Right kidney (tissue), 1 donor: ENCODE measurements at regions not wholly inside any gene's neighbourhood (a gene's known extent, or its start where the extent isn't known, plus 50 kb on each side); places are given as distances from the start of the nearest gene placed in this dataset.

Source experiments
- DNase-seq: peaks from one replicate; pipeline ENCODE4 v3.0.0-alpha.2; 2016

GRCh38 chr6:15716889-15717288 lies 54.1 kb upstream of the DTNBP1 start:
- DNase-seq = no peak

GRCh38 chr6:15715851-15716250 lies 53.0 kb upstream of the DTNBP1 start:
- DNase-seq = no peak

- DNase-seq = no peak
Observed at GRCh38 chr6:15715060-15715459, 52.2 kb upstream of the DTNBP1 start.

- no peak for DNase-seq
Observed at GRCh38 chr6:15714658-15715057, 51.8 kb upstream of the DTNBP1 start.

GRCh38 chr6:15713325-15713724 lies 50.5 kb upstream of the DTNBP1 start:
- DNase-seq = no peak

- DNase-seq = no peak
Observed at GRCh38 chr6:15712797-15713196, 50.0 kb upstream of the DTNBP1 start.
